Liver (tissue), 8 donors: ENCODE measurements at regions not wholly inside any gene's neighbourhood (a gene's known extent, or its start where the extent isn't known, plus 50 kb on each side); places are given as distances from the start of the nearest gene placed in this dataset.
"Not testable (repeated sequence)": the region's sequence is repeated elsewhere in the genome, so short reads cannot be mapped to it uniquely, and the experiment has no call there.

Source experiments
- DNase-seq: peaks from one replicate; pipeline ENCODE4 v3.0.0-alpha.2; 2017; ENCODE audit warnings: low spot score
- H3K27ac ChIP-seq, 2 donors: one replicate each; pipeline ENCODE4 v1.7.0; 2013; ENCODE audit warnings: inconsistent platforms in 2 of 2, low read length in 2 of 2, control low read depth in 1 of 2, low read depth in 1 of 2, mild to moderate bottlenecking in 1 of 2
- H3K27me3 ChIP-seq, 4 donors: one replicate each; pipeline versions ENCODE4 v1.6.1 to v1.7.0; 2013; ENCODE audit warnings: low read length in 3 of 4, inconsistent platforms in 1 of 4, mild to moderate bottlenecking in 1 of 4, moderate library complexity in 1 of 4; ENCODE audit not compliant: control insufficient read depth in 4 of 4, insufficient read depth in 4 of 4
- H3K36me3 ChIP-seq, 4 donors: one replicate each; pipeline versions ENCODE4 v1.6.1 to v1.7.0; 2013; ENCODE audit warnings: low read length in 3 of 4, mild to moderate bottlenecking in 3 of 4, low read depth in 1 of 4, moderate library complexity in 1 of 4; ENCODE audit not compliant: control insufficient read depth in 4 of 4, insufficient read depth in 3 of 4
- H3K4me1 ChIP-seq, 4 donors: one replicate each; pipeline versions ENCODE4 v1.6.1 to v1.7.0; 2013; ENCODE audit warnings: low read length in 3 of 4, mild to moderate bottlenecking in 3 of 4, moderate library complexity in 1 of 4; ENCODE audit not compliant: control insufficient read depth in 4 of 4, insufficient read depth in 4 of 4
- H3K4me3 ChIP-seq, 3 donors: one replicate each; pipeline versions ENCODE4 v1.6.1 to v1.7.0; 2013; ENCODE audit warnings: low read length in 3 of 3, control low read depth in 1 of 3, low read depth in 1 of 3, mild to moderate bottlenecking in 1 of 3
- H3K9ac ChIP-seq, 2 donors: one replicate each; pipeline ENCODE4 v1.7.0; 2013; ENCODE audit warnings: low read length in 2 of 2, mild to moderate bottlenecking in 2 of 2, moderate library complexity in 2 of 2, control low read depth in 1 of 2, low read depth in 1 of 2
- H3K9me3 ChIP-seq, 4 donors: one replicate each; pipeline versions ENCODE4 v1.6.1 to v1.7.0; 2013; ENCODE audit warnings: low read length in 3 of 4; ENCODE audit not compliant: control insufficient read depth in 4 of 4
- ATF3 ChIP-seq: IDR thresholded peaks from 2 replicates; pipeline ENCODE4 v1.6.1; 2016; ENCODE audit warnings: antibody characterized with exemption
- CTCF ChIP-seq: fragments of 150-350 bp; IDR thresholded peaks from 2 replicates; pipeline ENCODE4 v1.5.1; 2017; ENCODE audit warnings: improper control_type of control experiment, low read depth, low read length; ENCODE audit not compliant: missing input control
- EGR1 ChIP-seq, 2 donors: IDR thresholded peaks; 2 replicates each; pipeline ENCODE4 v1.6.1; 2016 to 2018; ENCODE audit warnings: antibody characterized with exemption in 2 of 2, low read depth in 2 of 2
- FOXA1 ChIP-seq: IDR thresholded peaks from 2 replicates; pipeline ENCODE4 v1.6.1; 2016; ENCODE audit warnings: antibody characterized with exemption
- FOXA2 ChIP-seq: IDR thresholded peaks from 2 replicates; pipeline ENCODE4 v1.6.1; 2016; ENCODE audit warnings: antibody characterized with exemption
- GABPA ChIP-seq, 2 donors: IDR thresholded peaks in 1 of 2; conservative IDR thresholded peaks in 1 of 2; 2 replicates each; pipeline ENCODE4 v1.6.1; 2016; ENCODE audit warnings: antibody characterized with exemption in 2 of 2, mild to moderate bottlenecking in 1 of 2, moderate library complexity in 1 of 2
- HNF4A ChIP-seq, 2 donors: conservative IDR thresholded peaks; 2 replicates each; pipeline ENCODE4 v1.6.1; 2016; ENCODE audit warnings: antibody characterized with exemption in 2 of 2, mild to moderate bottlenecking in 2 of 2
- HNF4G ChIP-seq: IDR thresholded peaks from 2 replicates; pipeline ENCODE4 v1.6.1; 2016; ENCODE audit warnings: antibody characterized with exemption
- JUND ChIP-seq, 2 donors: IDR thresholded peaks; 2 replicates each; pipeline ENCODE4 v1.6.1; 2016; ENCODE audit warnings: antibody characterized with exemption in 2 of 2
- NR2F2 ChIP-seq: IDR thresholded peaks from 2 replicates; pipeline ENCODE4 v1.6.1; 2016; ENCODE audit warnings: antibody characterized with exemption
- RAD21 ChIP-seq, 2 donors: IDR thresholded peaks; 2 replicates each; pipeline ENCODE4 v1.6.1; 2016; ENCODE audit warnings: antibody characterized with exemption in 2 of 2, mild to moderate bottlenecking in 2 of 2
- RXRA ChIP-seq, 2 donors: IDR thresholded peaks; 2 replicates each; pipeline ENCODE4 v1.6.1; 2017 to 2018; ENCODE audit warnings: antibody characterized with exemption in 2 of 2, mild to moderate bottlenecking in 1 of 2
- SP1 ChIP-seq: IDR thresholded peaks from 2 replicates; pipeline ENCODE4 v1.6.1; 2018; ENCODE audit warnings: antibody characterized with exemption, mild to moderate bottlenecking
- TAF1 ChIP-seq: conservative IDR thresholded peaks from 2 replicates; pipeline ENCODE4 v1.6.1; 2016; ENCODE audit warnings: antibody characterized with exemption, mild to moderate bottlenecking
- YY1 ChIP-seq: IDR thresholded peaks from 2 replicates; pipeline ENCODE4 v1.6.1; 2016; ENCODE audit warnings: antibody characterized with exemption, mild to moderate bottlenecking
- WGBS: extraction: QIAGEN DNeasy Blood & Tissue Kit; methylation state at CpG from one replicate; pipeline ENCODE4 v1.1.7; 2013; 5-methylcytosine and 5-hydroxymethylcytosine counted together
- TF ChIP-seq, protein P1 (sequence below): IDR thresholded peaks from 2 replicates; pipeline ENCODE4 v1.6.1; 2016; ENCODE audit warnings: antibody characterized with exemption
- TF ChIP-seq, protein P2 (sequence below): IDR thresholded peaks from 2 replicates; pipeline ENCODE4 v1.6.1; 2016; ENCODE audit warnings: antibody characterized with exemption, mild to moderate bottlenecking
- TF ChIP-seq, protein P3 (sequence below): IDR thresholded peaks from 2 replicates; pipeline ENCODE4 v1.6.1; 2016; ENCODE audit warnings: antibody characterized with exemption
- donor health status: healthy.
- donor health status: healthy.
- donor health status: healthy.
- donor health status: healthy.
- donor health status: healthy.

DNA sequence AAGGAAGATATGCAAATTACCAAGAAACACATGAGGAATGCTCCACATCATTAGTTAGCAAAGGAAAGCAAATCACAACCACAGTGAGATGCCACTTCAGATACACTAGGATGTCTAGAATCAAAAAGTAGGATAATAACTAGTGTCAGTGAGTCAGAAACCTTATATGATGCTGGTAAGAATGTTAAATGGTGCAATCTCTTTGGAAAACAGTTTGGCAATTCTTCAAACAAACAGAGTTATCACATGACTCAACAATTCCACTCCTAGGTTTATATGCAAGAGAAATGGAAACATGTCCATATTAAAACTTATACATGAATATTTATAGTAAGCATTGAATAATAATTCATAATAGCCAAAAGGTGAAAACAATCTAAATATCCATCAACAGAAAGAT lies 220.9 kb downstream of the FOXG1 start:
- no peak overlapping the region for H3K4me3 ChIP-seq
- H3K9me3 ChIP-seq, result no peaks in the 10 kb centered on the region
- no peaks in the 10 kb centered on the region for H3K4me1 ChIP-seq
- DNase-seq, result no peak
- H3K9ac ChIP-seq, result no peak overlapping the region
- no peak overlapping the region for H3K27ac ChIP-seq
- TF ChIP-seq FOXA1 (no peak), HNF4A (conservative IDR thresholded peaks at IDR 0.05) (no peak), EGR1 (IDR thresholded peaks at IDR 0.05; ENCODE audit: low read depth in 2 of 2) (no peak), YY1 (no peak), ATF3 (no peak), JUND (IDR thresholded peaks at IDR 0.05) (no peak), NR2F2 (no peak), GABPA (IDR thresholded peaks at IDR 0.05 in 1 of 2, conservative IDR thresholded peaks at IDR 0.05 in 1 of 2) (no peak), RXRA (IDR thresholded peaks at IDR 0.05) (no peak), TAF1 (no peak), SP1 (no peak), HNF4G (no peak), RAD21 (IDR thresholded peaks at IDR 0.05) (no peak), CTCF (no peak), FOXA2 (no peak)
- TF ChIP-seq, protein P1, sequence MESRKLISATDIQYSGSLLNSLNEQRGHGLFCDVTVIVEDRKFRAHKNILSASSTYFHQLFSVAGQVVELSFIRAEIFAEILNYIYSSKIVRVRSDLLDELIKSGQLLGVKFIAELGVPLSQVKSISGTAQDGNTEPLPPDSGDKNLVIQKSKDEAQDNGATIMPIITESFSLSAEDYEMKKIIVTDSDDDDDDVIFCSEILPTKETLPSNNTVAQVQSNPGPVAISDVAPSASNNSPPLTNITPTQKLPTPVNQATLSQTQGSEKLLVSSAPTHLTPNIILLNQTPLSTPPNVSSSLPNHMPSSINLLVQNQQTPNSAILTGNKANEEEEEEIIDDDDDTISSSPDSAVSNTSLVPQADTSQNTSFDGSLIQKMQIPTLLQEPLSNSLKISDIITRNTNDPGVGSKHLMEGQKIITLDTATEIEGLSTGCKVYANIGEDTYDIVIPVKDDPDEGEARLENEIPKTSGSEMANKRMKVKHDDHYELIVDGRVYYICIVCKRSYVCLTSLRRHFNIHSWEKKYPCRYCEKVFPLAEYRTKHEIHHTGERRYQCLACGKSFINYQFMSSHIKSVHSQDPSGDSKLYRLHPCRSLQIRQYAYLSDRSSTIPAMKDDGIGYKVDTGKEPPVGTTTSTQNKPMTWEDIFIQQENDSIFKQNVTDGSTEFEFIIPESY, result no peak
- TF ChIP-seq, protein P2, sequence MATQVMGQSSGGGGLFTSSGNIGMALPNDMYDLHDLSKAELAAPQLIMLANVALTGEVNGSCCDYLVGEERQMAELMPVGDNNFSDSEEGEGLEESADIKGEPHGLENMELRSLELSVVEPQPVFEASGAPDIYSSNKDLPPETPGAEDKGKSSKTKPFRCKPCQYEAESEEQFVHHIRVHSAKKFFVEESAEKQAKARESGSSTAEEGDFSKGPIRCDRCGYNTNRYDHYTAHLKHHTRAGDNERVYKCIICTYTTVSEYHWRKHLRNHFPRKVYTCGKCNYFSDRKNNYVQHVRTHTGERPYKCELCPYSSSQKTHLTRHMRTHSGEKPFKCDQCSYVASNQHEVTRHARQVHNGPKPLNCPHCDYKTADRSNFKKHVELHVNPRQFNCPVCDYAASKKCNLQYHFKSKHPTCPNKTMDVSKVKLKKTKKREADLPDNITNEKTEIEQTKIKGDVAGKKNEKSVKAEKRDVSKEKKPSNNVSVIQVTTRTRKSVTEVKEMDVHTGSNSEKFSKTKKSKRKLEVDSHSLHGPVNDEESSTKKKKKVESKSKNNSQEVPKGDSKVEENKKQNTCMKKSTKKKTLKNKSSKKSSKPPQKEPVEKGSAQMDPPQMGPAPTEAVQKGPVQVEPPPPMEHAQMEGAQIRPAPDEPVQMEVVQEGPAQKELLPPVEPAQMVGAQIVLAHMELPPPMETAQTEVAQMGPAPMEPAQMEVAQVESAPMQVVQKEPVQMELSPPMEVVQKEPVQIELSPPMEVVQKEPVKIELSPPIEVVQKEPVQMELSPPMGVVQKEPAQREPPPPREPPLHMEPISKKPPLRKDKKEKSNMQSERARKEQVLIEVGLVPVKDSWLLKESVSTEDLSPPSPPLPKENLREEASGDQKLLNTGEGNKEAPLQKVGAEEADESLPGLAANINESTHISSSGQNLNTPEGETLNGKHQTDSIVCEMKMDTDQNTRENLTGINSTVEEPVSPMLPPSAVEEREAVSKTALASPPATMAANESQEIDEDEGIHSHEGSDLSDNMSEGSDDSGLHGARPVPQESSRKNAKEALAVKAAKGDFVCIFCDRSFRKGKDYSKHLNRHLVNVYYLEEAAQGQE, result no peak
- TF ChIP-seq, protein P3, sequence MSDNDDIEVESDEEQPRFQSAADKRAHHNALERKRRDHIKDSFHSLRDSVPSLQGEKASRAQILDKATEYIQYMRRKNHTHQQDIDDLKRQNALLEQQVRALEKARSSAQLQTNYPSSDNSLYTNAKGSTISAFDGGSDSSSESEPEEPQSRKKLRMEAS, result no peak
- no peaks in the 10 kb centered on the region for H3K36me3 ChIP-seq
- H3K27me3 ChIP-seq, result no peaks in the 10 kb centered on the region

- H3K36me3 ChIP-seq, H3K4me1 ChIP-seq: not testable (repeated sequence)
- 65% methylated on average over 4 of the region's 4 CpGs for WGBS
These were observed 230.6 kb downstream of the FOXG1 start for GRCh38 chr14:28997196-28997595.

More at GRCh38 chr14:28997196-28997595, 230.6 kb downstream of the FOXG1 start:
- not testable (repeated sequence) for H3K9me3 ChIP-seq, H3K4me3 ChIP-seq, H3K27ac ChIP-seq, DNase-seq, H3K27me3 ChIP-seq, H3K9ac ChIP-seq
